A549 (cell line): ENCODE measurements at regions not wholly inside any gene's neighbourhood (a gene's known extent, or its start where the extent isn't known, plus 50 kb on each side); places are given as distances from the start of the nearest gene placed in this dataset.

Source experiments
- CEBPB ChIP-seq, 2 experiments: fragments of >200 bp in 1 of 2; sonication (Bioruptor Twin) in 1 of 2; formaldehyde crosslinking in 1 of 2; IDR thresholded peaks; 2 replicates each; pipeline ENCODE4 v1.6.1; 2012 to 2016
- NR3C1 ChIP-seq: fragments of >200 bp; sonication (Bioruptor Twin); formaldehyde crosslinking; IDR thresholded peaks from 3 replicates; pipeline ENCODE4 v1.6.1; 2017
- POLR2A ChIP-seq: IDR thresholded peaks from 2 replicates; pipeline ENCODE4 v1.6.1; 2012; ENCODE audit warnings: mild to moderate bottlenecking, low read length
- POLR2AphosphoS2 ChIP-seq: conservative IDR thresholded peaks from 2 replicates; pipeline ENCODE4 v1.6.1; 2012; ENCODE audit warnings: low read length, improper control_type of control experiment, inconsistent platforms
- TF ChIP-seq, protein P1 (sequence below): fragments of >200 bp; sonication (Bioruptor Twin); formaldehyde crosslinking; IDR thresholded peaks from 3 replicates; pipeline ENCODE4 v1.5.1; 2016
- TF ChIP-seq, protein P2 (sequence below): fragments of 250-450 bp; sonication (Bioruptor Pico); IDR thresholded peaks from 2 replicates; pipeline ENCODE4 v1.5.0; 2021; ENCODE audit warnings: mild to moderate bottlenecking, moderate library complexity, borderline replicate concordance
- TF ChIP-seq, protein P3 (sequence below): fragments of 150-350 bp; IDR thresholded peaks from 2 replicates; pipeline ENCODE4 v1.6.1; 2014; ENCODE audit warnings: low read depth, mild to moderate bottlenecking, low read length

DNA sequence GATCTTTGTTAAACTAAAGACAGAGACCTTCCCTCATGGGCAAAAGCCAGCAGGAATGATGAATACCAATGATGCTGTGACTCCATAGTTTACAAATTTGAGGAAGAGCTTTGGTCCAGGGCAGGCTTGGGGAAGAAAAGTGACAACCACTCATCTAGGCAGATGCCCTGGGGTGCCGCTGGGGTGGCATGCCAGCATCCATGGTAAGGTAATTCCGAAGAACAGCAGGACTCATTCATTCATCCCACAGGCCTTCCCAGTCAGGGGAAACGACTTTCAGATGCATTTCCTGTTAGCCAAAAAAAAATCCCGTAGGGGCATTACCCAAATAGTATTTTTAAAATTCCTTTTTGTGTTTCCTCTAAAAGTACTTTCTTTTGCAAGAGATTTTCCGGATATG, 180.7 kb upstream of the SERPINE2 start:
- TF ChIP-seq, protein P1, sequence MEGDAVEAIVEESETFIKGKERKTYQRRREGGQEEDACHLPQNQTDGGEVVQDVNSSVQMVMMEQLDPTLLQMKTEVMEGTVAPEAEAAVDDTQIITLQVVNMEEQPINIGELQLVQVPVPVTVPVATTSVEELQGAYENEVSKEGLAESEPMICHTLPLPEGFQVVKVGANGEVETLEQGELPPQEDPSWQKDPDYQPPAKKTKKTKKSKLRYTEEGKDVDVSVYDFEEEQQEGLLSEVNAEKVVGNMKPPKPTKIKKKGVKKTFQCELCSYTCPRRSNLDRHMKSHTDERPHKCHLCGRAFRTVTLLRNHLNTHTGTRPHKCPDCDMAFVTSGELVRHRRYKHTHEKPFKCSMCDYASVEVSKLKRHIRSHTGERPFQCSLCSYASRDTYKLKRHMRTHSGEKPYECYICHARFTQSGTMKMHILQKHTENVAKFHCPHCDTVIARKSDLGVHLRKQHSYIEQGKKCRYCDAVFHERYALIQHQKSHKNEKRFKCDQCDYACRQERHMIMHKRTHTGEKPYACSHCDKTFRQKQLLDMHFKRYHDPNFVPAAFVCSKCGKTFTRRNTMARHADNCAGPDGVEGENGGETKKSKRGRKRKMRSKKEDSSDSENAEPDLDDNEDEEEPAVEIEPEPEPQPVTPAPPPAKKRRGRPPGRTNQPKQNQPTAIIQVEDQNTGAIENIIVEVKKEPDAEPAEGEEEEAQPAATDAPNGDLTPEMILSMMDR, result no peak
- TF ChIP-seq NR3C1 (no peak), POLR2A (no peak), POLR2AphosphoS2 (no peak), CEBPB (IDR thresholded peaks at IDR 0.05) (no peak)
- TF ChIP-seq, protein P2, sequence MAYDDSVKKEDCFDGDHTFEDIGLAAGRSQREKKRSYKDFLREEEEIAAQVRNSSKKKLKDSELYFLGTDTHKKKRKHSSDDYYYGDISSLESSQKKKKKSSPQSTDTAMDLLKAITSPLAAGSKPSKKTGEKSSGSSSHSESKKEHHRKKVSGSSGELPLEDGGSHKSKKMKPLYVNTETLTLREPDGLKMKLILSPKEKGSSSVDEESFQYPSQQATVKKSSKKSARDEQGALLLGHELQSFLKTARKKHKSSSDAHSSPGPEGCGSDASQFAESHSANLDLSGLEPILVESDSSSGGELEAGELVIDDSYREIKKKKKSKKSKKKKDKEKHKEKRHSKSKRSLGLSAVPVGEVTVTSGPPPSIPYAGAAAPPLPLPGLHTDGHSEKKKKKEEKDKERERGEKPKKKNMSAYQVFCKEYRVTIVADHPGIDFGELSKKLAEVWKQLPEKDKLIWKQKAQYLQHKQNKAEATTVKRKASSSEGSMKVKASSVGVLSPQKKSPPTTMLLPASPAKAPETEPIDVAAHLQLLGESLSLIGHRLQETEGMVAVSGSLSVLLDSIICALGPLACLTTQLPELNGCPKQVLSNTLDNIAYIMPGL (CRISPR knock-in tag), result no peak
- TF ChIP-seq, protein P3, sequence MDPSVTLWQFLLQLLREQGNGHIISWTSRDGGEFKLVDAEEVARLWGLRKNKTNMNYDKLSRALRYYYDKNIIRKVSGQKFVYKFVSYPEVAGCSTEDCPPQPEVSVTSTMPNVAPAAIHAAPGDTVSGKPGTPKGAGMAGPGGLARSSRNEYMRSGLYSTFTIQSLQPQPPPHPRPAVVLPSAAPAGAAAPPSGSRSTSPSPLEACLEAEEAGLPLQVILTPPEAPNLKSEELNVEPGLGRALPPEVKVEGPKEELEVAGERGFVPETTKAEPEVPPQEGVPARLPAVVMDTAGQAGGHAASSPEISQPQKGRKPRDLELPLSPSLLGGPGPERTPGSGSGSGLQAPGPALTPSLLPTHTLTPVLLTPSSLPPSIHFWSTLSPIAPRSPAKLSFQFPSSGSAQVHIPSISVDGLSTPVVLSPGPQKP, result no peak
